DND-41 (cell line): ENCODE measurements at regions not wholly inside any gene's neighbourhood (a gene's known extent, or its start where the extent isn't known, plus 50 kb on each side); places are given as distances from the start of the nearest gene placed in this dataset.

Source experiments
- CTCF ChIP-seq: IDR thresholded peaks from 2 replicates; pipeline ENCODE4 v1.5.1; 2012; ENCODE audit warnings: borderline replicate concordance, low read length, moderate library complexity, mild to moderate bottlenecking; ENCODE audit not compliant: poor library complexity, severe bottlenecking; ENCODE audit errors: extremely low read depth
- EZH2 ChIP-seq: IDR thresholded peaks from 3 replicates; pipeline ENCODE4 v1.6.1; 2012; ENCODE audit warnings: borderline replicate concordance, low read depth, mild to moderate bottlenecking, moderate library complexity, low read length, inconsistent platforms; ENCODE audit not compliant: severe bottlenecking

GRCh38 chr15:86010398-86010797 is 69.3 kb upstream of the AGBL1 start:
- TF ChIP-seq CTCF (no peak), EZH2 (no peak)
